GM04504 (cell line): ENCODE measurements at regions not wholly inside any gene's neighbourhood (a gene's known extent, or its start where the extent isn't known, plus 50 kb on each side); places are given as distances from the start of the nearest gene placed in this dataset.
"Not testable (repeated sequence)": the region's sequence is repeated elsewhere in the genome, so short reads cannot be mapped to it uniquely, and the experiment has no call there.

Experiments
- DNase-seq: peaks from one replicate; pipeline ENCODE4 v3.0.0-alpha.2; 2012; ENCODE audit warnings: low read depth

DNA sequence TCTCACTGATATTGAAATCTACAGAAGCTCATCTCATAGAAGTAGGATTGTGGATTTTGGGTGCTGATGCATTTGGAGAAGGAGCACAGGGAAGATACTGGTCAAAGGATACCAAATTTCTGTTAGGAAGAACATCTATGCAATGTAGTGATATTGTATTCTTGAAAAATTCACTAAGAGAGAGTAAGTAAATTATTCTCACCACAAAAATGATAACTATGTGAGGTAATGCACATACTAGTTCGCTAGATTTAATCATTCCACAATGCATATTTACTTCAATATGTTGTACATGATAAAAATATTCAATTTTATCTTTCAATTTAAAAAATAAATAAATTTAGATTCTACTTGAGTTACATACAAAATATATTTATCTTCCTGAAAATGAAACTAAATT, 2040.5 kb upstream of the C9orf72 start:
- no peak for DNase-seq

DNA sequence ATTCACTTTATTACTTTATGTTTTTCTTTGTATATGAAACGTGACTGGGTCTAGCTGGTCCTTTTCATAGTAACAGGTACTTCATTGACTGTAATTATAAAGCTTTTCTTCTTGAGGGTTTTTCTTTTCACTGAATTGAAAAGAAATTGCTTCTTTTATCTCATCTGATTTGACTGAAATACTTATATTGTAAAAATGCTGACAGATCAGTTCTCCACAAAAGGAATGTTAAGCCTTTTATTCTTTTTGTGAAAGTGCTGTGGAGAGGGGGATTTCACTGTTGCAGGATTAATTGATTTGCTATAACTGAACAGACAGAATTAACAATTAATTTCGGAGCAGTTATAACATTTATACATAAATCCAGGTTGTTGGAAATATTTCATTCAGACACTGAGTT, 2043.6 kb upstream of the C9orf72 start:
- no peak for DNase-seq

DNA sequence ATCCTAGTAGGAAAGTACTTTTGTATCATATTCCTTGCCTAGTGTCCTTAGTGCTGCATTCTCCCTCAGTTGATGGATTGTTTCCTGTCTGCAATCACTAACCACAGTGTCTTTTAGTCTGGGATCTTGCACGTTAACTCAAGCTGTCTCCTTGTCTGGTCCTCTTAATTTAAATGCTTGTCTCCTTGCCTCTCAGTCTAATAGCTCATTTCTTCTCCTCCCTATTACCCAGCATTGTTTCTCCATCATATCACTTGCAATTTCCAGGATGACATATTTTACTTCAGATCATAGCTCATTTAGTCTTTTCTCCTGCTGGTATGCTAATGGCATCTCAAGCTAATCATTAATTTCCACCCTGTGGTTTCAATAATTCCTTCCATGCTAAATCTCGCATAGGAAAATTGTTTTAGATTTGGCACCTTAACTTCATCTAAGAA, 2052.0 kb upstream of the C9orf72 start:
- DNase-seq, result no peak

DNA sequence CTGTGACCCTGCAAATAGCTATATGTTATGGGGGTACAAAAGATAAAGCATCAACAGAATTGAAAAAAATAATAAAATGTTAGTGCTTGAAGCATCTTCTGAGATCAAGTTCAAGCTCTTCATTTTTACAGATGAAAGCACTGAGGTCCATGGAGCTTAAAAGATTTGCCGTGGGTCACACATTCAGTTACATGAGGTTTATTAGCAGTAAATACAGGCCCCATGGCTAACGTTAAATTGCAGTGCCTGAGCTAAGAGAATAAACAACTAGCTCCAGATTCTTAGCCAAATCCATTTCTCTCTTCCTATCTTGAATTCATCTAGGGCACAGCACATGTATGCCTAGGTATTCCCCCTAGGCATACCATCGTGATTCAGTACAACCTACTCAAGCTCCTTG, 2052.7 kb upstream of the C9orf72 start:
- DNase-seq, result no peak

DNA sequence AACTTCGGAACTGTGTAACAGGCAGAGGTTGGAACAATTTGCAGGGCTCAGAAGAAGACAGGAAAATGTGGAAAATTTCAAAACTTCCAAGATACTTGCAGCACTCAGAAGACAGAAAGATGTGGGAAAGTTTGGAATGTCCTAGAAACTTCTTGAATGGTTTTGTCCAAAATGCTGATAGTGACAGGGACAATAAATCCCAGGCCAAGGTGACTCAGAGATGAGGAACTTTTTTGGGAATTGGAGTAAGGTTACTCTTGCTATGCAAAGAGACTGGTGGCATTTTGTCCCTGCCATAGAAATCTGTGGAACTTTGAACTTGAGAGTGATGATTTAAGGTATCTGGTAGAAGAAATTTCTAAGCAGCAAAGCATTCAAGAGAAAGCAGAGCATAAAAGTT, 2055.6 kb upstream of the C9orf72 start:
- DNase-seq, result not testable (repeated sequence)

DNA sequence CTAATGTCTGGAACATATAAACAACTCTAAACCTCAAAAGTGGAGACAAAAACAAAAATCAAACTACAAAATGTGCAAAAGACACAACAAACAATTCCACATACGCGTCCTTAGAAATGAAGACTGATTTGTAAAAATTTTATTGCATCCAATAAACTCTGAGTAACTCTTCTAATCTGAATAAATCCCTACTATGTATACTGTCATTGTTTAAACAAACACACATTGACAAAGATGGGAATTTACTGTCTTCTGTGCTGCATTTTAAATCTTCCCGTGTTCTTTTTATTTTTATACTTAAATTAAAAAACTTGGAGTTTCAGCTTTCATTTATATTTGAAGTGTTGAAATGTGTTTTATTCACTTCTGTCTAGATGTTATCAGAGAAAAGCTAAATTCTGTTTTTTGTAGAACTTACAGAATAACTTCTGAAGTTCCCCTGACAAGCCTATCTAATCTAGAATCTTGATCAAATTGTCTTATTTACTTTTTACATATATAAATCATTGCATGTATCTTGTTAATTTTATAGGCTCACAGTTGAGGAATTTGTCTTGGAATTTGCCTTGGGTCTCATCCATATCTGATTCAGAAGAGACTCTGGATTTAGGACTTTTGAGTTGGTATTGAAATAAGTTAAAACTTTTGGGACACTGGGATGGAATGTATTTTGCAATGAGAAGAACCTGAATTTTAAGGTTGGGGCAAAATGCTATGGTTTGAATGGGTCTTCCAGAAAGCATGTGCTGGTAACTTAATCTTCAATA, 2064.4 kb upstream of the C9orf72 start:
- DNase-seq, result no peak

DNA sequence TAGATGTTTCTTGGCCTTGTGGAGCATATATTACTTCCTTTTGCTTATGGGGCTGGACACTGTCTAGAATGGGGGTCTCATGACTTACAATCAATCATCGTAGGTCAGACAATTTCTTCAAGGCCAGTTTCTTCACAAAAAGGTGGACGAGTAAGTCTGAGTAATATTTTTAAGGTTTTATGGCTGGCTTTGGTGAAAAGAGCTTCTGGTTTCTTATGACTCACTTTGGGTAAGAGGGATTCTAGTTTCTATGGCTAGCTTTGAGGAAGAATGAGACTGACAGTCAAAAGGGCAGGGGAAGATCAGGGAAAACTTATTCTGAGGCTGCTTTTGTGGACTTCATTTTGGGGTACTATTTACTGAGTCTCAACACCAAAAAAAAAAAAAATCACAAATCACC, 2067.2 kb upstream of the C9orf72 start:
- DNase-seq, result no peak

DNA sequence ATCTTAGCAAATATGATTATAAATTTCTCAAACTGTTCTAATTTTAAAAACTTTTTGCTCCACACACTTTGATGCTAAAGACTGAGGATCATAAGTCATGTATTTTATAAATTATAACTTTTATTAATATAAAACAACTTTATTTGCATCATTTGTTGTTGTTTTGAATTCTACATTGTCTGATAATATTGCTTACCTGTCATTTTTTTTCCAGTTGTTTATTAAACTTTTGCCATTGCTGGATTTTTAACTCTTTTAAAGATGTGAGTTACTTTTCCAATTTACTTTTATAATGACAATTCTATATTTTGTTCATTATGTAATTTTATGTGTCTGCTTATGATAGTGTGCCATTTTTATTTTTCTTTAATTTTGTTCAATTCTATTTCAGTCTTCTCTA, 2071.2 kb upstream of the C9orf72 start:
- DNase-seq, result no peak

DNA sequence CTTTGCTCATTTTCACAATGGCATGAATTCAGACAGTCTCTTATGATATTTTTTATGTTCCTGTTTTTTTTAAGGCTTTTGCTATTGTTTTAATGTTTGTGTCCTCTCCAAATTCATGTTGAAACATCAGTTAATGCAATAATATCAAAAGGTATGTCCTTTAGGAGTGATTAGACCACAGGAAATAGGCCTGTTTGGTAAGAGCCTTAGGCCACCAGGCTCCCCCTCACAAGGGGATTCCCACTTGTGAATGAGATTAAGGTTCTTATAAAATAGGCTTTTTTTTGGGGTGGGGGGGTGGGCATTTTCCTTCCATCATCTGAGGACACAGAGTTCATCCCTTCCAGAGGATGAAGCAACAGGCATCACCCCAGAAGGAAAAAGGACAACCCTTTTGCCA, 2074.2 kb upstream of the C9orf72 start:
- DNase-seq, result no peak

DNA sequence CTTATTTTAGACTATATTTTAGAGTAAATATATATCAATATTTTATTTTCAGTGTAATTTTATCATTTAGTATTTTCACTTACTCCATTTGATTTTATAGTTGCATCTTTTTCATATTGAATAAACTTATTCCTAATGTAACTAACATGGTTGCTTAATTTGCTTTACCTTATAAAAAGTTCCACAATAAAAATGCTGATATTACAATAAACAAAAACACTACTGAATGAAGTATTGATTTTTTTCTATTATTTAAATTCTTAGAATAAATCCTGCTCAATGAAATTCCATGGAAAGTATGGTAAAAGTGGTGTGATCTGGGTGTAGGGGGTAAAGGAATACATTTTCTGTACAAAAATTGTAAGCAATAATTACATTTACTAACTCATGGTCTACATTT, 2074.9 kb upstream of the C9orf72 start:
- DNase-seq, result no peak

DNA sequence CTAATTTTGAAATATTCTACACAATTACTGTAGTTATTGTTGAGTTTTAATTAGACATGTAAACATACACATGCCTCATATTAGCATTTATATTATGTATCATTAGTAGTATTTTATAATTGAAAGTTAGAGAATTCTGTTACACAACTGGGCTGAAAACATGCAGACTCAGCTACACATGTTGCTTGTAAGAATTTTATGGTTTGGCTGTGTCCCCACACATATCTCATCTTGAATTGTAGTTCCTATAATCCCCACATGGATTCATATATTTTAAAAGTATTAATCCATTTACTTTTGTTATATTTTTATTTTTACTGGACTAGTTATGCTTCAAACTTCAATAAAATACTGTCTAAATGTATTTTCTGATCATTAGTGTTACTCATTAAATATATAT, 2075.3 kb upstream of the C9orf72 start:
- no peak for DNase-seq

DNA sequence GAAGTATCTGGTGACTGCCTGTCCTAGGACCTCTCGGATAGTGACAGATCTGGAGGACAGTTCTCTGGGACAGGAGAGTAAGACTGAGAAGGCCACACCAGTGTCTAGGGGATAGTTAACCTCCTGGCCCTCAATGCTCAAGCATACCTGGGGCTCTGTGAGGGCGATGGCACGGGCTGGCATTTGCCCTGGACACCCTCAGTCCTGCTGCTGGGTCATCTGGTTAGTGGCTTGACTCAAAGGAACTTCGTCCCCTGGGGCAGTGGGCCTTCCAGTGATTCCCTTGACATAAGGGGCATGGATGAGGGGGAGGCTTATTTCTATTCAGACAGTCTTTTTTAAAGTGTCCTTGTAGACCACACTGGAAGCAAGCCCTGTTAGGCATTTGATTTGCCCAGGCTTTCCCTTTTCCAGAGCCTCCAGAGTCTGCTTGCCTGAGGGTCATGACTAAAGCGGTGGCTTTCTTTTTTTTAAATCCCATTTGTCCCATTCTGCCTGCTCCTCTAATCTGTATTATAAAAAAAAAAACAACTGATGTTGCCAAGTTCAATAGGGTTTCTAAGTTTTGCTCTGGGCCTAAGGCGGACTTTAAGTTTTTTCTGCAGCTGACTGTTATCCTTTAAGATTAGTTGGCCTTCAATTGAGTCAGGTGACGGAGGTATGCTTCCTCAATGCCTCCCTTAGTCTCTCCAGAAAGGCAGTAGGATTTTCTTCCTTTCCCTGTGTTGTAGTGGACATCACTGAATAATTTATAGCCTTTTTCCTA, 2083.5 kb upstream of the C9orf72 start:
- DNase-seq, result no peak

DNA sequence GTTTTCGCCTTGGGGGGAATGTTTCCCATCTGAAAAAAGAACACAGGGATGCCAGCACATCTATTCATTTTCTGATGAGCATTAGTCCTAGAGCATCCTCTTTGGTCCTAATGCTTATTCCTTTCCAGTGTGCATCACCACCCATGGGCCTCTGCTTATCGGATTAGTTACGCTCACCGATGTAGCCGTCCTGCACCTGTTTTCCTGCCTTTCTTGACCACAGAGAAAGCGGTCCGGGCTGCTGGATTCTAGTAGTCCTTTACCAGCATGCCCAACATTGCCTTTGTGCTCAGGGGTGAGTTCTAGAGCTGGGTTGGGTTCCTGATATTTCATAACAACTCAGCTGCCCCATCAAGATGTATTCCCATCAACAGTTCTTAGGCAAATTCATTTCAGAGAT, 2084.5 kb upstream of the C9orf72 start:
- no peak for DNase-seq

DNA sequence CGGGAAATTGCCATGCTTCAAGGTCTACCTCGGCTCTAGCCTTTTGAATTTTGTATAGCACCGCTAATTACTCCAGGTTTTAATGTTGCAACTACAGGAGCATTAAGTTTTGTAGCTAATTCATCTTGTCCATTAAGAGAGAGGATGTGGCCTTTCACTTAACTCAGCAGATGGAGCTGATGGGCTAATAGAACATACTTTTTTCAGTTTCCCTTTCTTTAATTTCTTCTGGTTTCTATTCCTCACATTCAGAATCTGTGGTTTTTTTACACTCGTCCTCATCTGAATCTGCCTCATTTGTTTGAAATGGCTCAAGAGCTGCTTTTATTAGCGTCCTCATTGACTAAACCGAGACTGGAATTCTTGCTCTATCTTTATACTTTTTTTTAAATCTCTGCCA, 2085.7 kb upstream of the C9orf72 start:
- DNase-seq, result no peak

DNA sequence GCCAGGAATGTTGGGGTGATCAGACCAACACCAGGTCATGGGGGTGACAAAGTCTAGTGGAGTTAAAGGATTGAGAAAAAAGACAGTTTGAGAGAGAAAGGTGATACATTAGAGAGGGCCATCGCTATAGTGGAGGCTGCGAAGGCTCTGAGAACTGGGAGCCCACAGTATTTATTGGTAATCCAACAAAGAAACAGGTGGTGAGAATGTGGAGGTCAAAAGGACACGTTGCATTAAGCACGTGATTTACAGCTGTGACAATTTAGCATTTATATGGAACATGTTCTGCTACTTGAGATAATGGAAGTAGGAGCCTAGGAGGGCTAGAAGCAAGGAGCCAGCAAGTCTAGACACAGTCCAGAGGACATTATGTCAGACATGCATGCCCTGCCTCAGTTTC, 2086.5 kb upstream of the C9orf72 start:
- no peak for DNase-seq

DNA sequence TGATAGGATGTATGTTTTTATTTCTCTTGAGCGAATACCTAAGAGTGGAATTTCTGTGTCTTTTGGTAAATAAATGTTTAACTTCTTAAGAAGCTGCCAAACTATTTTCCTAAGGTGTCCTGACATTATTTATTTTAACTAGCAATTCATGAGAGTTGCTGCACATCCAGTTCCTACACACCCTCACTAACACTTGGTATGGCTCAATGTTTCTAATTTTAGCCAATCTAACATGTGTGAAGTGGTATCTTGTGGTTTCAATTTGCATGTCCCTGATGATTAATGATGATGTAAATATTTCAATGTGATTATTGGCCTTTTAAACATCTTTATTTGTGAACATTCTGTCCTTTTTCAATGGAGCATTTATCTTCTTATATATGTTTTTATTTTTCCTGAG, 2095.5 kb upstream of the C9orf72 start:
- DNase-seq, result no peak

DNA sequence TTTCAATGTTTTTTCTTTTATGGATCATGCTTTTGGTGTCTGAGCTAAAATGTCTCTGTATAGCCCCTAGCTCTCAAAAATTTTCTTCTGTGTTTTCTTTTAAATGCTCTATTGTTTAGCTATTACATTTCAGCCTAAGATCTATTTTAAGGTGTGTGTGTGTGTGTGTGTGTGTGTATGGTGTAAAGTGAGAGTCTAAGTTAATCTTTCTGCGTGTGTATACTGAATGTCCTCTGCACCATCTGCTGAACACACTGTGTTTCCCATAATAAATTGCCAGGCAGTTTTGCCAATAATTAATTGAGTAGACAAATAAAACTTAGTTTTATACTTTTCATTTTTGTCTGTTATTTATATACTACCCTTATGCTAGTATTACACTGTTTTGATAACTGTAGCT, 2096.3 kb upstream of the C9orf72 start:
- DNase-seq, result no peak

DNA sequence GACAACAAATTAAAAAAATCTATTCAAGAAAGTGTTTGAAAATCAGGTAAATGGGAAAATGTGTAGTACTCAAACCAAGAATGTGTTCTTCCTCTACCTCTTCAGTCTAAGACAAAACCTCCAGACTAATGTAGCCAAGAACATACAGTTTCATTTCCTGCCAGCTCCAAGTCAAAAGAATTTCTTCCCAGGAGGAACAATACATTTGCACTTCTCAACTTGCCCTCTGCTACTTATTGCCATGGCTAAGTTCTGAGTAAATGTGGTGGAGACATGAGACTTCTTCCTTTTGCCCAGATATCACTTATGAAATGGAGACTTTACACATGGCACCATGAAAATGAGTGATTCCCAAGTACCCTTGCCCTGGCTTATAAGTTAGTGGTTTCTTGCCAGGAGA, 2112.2 kb upstream of the C9orf72 start:
- no peak for DNase-seq

DNA sequence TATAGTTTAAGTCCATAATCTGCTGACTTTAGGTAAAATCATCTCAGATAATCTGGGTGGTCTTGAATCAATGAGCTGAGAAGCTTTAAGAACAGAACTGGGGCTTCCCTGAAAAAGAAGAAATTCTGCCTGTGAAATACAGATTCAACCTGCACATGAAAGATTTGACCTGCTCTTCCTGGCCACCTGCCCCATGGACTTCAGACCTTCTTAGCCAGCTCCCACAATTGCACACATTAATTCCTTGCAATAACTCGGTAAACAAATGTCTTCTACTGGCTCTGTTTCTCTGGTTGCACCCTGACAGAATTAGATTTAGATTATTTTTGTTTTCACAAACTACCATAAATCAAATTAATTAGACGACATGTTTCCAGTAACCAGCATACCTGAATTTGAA, 2117.9 kb upstream of the C9orf72 start:
- no peak for DNase-seq

DNA sequence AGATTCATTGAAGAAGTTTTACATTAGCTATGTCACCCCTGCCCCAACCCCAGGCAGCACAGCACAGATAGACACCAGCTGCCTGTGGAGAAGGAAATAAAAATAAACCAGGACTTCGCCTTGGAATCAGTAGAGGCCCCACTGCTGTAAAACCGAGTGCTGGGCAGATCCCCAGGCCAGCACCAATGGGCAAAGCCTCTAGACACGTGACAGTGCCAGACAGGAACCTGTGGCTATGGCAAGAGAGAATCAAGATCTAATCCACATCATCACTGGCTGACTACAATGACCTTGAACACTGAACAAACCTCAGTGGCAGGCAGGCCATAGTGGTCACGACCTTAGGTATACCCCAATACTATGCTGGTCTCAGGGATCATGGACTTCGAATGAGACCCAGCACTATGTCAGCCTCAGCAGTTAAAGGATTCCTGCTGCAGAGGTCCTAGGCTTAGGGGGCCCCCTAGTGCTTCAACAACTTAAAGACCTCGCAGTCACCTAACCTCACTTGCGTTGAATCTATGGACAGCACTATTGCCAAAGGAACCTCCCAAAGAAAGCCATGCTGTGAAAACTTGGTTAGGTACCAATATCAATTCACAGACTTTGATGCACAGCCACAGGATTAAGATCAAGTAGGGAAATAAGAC, 2118.6 kb upstream of the C9orf72 start:
- no peak for DNase-seq

DNA sequence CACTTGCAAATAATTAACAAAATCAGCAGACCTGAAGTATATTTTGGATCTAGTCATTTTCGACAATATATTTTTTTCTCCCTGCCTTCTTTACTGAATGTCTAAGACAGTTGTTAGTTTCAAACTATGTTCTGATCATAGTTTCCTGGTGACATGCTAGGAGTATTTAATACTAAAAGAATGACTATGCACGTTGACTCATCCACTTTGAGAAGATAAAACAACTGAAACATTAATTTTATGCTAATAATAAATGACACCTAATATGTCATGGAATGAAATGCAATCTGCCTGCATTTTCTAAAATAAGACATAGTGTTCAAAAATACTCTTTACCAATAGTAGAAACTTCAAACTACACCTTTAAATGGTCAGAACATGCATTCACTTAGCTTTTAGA, 2123.7 kb upstream of the C9orf72 start:
- no peak for DNase-seq

DNA sequence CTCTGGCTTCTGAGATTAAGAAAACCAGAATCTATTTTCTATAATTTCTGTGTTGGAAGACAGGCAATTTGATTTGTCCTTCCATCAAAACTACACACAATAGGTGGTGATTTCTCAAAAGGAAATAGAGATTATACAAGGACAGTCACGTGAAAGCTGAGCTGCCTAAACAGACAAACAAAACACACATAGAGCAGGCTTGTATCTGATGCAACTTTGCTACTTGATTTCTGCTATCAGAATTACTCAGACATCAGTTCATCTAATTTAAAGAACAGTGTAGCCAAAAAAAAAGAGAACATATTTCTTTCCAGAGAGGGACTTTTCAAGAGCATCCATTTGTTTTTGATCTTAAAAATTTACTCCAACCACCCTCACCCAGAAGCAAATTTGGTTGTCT, 2128.3 kb upstream of the C9orf72 start:
- no peak for DNase-seq

DNA sequence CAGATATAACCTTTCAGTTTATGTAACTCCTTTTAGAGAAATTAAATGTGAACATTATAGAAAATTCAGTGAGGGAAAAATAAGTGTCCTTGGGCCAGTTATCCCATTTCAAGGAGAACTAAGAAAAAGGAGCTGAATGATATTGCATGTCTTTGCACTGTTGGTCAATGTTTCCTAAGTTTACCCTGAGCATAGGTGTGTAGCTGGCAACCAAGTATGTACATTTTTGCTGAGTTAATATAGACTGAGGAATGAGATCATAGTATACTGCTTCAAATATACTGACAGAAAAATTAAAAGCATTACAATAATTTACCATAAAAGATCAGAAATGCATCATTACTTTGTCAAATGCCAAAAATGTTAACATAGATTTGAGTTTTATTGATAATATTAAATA, 2128.7 kb upstream of the C9orf72 start:
- DNase-seq, result no peak
